Right ventricle myocardium inferior (tissue), 1 donor: ENCODE measurements at regions not wholly inside any gene's neighbourhood (a gene's known extent, or its start where the extent isn't known, plus 50 kb on each side); places are given as distances from the start of the nearest gene placed in this dataset.

Source experiments
- ATAC-seq: fragments of 200-7000 bp; cut with Tn5 transposase; one replicate; pipeline ENCODE4 v1.9.1; 2020; ENCODE audit warnings: mild to moderate bottlenecking, moderate library complexity
- DNase-seq: peaks from one replicate; pipeline ENCODE4 v3.0.0; 2021; ENCODE audit errors: missing footprints
- intact Hi-C: fragments of 100-400 bp; cut with DNase I; formaldehyde crosslinking; loops from one replicate; pipeline ENCODE4 v1.11.0; 2022
- donor health status: DM: no; HTN: yes; CAD: no; lungs with severe emphysema.

DNA sequence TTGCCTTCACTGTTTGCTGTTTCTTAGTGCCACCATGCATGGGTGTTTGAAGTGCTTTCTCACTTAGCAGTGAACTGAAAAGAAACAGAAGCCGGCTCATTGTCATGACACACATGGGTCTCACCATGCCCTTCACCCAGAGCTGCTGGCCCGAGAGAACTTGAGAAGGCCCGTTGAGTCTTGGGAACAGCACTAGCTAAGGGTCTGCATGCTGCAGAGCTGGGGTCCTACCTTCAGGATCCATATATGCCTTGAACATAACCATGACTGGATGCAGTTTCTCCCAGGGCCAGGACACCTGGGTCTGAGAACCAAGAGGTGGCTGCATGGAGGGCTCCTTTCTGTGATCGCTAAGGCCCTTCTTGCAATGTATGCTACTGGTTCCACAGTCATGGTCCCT, 245.5 kb upstream of the HS6ST1 start:
- intact Hi-C loops, result no loop called here
- ATAC-seq, result no peak
- DNase-seq, result no peak

DNA sequence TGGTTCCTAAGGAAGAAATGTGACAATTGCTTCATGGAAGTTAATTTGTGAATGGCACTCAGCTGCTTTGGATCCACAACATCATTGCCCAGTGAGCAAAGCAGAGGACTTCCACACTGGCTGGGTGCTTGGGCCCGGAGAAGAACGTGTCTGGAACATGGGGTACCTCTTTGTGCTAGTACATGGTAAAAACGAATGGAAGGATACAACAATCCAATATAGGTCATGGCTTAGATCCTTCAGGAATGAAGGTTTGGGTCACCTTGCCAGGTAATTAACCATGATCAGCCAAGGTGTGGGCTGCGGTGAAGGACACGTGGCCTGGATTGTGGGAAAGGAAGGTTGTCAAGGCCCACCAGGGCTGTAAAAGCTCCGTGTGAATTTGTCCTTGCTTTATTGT, 245.9 kb upstream of the HS6ST1 start:
- no peak for ATAC-seq
- no peak for DNase-seq
- intact Hi-C loops, result no loop called here

DNA sequence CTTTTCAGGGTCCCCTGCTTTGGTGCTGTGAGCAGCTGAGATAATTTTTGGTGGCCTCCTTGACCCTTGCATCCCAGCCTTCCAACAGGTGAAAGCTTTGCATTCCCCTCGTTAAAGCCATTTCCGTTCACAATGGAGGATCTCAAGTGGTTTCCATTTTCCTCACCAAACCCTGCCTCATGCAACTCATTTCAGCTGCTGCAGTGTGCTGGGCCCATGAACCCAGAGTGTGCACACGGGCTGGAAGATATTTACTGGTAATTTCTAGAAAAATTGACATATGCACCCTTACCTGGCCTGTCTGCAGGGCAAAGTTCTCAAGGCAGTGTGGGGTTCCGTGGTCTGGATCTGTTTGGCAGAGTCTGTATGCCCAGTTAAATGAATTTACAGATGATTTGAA, 246.8 kb upstream of the HS6ST1 start:
- no peak for DNase-seq
- intact Hi-C loops, result no loop called here
- no peak for ATAC-seq

DNA sequence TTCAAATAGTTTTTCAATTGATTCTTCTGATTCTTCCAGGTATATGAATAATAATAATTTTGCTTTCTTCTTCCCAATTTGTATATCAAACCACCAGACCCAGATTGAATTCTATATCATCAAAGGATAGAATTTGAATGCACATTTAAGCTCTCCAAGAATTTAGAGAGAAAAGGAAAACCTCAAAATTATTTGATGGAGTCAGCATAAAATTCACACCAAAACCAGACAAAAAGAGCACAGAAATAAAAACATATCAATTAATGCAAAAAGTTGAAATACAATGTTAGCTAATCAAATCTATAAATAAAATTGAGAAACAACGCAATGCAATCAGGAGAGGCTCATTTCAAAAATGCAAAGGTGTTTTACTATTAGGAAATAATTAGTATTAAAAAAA, 248.0 kb upstream of the HS6ST1 start:
- DNase-seq, result no peak

DNA sequence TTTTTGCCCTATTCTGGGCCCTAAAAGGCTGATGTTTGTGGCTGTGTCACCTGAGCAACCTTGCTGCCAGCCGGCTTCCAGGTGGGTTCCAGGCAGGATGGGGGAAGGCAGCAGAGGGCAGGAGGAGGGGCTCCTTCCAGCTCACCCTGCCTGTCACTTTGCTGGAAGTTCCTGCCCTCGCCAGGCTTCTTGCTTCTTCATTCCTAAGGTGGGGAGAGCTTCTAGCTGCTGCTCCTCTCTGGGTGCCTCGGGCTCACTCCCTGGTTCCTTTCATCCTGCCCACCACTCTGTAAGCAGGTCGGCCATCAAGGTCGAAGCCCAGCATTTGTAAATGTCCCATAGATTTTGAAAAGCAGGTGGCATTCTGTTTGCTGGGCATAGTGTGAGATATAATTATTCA, 249.4 kb upstream of the HS6ST1 start:
- intact Hi-C loops, result no loop called here
- DNase-seq (no peak), ATAC-seq (no peak)

More for the DNA sequence above, 248.0 kb upstream of the HS6ST1 start:
- ATAC-seq, result no peak
- intact Hi-C loops, result no loop called here

DNA sequence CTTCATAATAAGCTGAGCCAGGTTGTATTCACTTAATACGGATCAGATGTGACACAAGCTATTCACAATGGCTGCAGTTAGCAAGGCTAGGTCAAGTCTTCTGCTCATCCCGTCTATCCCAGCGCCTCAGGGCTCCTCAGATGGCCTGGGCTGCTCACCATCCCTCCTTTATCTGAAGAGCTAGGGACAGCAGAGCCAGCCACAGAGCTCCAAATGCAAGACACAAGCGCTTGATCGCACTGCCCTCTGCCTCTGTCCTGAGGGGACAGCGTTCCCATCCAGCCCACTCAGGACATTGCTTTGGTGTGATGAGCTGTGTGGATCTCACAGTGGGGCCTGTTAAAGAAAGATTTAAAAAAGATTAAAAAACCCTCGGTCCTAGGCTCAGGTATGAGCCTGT, 254.4 kb upstream of the HS6ST1 start:
- DNase-seq, result peak; percentile 55
- ATAC-seq, result peak; percentile 64
- intact Hi-C loops, result no loop called here

DNA sequence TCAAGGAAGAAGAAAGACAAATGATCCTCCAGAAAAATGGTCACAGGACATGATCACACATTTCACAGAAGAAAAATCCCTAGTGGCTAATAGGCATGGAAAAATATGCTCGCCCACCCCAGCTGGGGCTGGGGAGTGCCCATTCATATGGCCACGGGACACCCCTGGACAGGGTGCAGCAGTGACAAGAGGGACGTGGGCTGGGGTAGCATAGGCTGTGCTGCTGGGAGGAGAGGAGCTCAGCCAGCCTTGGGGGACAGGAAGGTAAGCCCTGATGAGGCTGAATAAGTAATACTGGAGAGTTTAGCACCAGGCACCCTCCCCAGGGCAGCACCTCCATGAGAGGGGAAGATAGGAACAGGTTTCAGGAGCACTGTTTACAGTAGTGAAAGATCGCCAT, 254.9 kb upstream of the HS6ST1 start:
- intact Hi-C loops, result no loop called here
- DNase-seq (no peak), ATAC-seq (no peak)

DNA sequence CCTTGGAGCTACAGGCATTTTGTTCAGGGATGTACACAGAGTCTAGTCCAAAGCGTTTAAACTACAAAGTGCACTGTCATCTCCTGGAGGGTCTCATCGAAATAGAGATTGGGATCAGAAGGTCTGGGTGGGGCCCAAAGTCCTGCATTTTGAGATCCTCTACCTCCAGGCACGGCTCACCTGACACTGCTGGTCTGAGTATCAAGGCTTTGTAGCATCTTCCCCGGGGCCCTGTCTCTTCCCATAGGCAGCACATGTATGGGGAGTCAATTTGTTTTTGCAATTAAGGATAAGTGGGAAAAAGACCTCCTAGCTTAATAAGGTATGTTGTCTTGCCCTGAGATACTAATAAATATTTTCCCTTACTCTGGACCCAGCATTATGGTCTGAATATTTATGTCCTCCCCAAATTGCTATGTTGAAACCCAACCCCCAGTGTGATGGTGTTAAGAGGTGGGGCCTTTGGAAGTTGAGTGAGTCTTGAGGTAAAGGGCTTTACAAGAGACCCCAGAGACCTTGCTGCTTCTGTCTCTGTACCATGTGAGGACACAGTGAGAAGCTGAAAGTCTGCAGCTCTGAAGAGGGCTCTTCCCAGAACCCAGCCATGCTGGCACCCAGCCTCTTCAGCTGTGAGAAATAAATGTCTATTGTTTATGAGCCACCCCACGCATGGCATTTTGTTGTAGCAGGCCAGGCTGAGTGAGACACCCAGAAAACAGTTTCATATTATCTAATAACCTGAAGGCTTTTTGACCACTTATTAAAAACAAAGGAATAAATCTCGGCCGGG, 258.7 kb upstream of the HS6ST1 start:
- DNase-seq (no peak), ATAC-seq (no peak)
- intact Hi-C loops, result no loop called here

DNA sequence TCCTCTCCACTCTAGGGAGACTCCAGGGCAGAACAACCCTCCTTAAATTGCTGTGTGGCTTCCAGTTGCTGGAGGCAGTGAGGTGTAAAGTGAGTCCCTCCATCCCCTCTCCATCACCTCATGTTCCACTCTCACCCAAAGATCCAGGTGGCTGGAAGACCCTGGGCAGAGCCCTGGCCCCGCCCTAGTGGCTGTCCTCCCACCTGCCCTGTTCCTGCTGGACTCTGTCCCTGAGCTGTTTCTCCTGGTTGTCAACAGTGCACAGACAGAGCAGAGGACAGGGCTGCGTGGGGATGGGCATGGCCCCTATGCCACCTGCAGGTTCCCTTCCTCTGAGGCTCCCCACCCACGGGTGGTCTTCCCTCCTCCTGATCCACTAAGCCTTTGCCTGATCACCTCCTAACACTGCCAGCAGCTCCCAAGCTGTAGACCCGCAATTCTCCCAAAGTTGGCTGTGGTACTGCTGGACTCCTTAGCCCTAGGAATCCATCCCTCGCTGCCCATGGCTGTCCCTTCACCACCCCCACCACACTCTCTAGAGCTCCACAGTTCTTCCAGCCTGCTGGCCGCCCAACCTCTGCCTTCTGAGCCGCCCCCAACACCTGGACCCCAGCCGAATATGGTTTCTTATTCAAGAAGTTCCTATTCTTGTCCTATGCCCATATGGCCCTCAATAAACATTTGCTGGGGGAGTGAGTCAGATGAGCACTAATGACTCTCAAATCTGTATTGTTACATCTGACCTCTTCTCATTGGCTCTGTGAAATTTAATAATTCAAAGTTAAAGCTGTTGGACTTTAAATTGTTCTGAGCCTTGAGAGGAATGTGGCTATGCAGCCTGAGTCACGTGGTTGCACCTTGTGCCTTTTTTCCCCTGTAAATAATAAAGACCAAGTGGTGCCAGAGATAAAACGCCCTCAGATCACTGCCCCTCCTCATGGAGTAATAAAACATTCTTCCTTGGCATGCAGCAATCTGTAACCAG, 260.0 kb upstream of the HS6ST1 start:
- no peak for ATAC-seq

DNA sequence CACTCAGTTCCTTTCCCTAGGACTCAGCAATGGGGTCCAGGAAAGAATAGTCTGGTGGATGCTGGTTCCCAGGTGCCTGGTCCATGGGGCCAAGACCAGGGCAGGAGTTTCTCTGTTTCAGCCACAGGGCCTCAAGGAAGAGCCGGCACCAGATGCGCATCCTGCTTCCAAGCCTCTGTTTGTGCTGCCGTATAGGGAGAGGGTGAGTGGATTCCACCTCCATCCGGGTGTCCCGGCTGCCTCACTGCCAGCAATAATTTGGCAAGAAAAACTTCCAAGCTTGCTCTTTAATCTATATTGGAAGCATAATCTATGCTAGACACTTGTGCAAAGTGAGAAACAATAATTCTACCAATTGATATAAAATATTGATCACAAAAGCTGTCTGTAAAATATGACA, 261.2 kb upstream of the HS6ST1 start:
- intact Hi-C loops, result no loop called here
- ATAC-seq (no peak), DNase-seq (no peak)

More for the DNA sequence above, 260.0 kb upstream of the HS6ST1 start:
- DNase-seq, result no peak
- intact Hi-C loops, result no loop called here

DNA sequence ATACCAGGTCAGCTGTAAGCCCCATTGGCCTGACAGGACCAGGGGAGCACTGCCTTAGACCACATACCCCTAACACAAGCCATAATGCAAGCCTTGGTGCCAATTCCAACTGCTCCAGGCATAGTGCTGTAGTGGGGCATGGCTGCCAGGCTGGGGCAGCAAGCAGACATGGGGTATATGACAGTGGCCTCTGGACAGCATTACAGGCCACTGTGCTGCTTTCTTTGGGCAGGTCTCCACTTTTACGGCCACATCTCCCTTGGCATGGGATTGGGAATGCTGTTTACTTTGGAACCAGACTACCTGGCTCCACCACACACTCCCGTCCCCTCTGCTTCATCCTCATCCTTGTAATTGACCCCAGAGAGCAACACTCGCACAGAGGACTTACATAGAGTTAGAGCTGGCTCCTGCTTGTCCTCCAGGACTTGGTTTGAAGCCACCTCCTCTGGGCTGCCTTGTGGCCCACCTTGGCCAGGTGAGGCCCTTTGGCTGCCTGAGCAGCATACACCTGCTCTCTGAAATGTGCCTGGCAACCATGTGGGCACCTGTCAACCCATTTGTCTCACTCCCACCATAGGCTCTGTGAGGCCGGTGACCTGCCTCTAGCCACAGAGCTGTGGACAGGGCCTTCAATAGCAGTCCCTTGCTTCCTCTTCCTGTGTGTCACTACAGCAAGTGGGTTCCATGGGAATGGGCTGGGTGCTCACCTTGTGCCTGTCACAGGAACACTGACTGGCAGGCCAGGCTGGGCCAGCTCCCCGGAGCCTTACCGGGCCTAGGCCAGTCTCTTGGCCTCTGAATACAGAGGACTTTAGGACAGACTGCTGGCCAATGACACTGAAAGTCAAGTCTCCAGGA, 262.6 kb upstream of the HS6ST1 start:
- DNase-seq (peak; percentile 37), ATAC-seq (no peak)
- intact Hi-C loops, result no loop called here

DNA sequence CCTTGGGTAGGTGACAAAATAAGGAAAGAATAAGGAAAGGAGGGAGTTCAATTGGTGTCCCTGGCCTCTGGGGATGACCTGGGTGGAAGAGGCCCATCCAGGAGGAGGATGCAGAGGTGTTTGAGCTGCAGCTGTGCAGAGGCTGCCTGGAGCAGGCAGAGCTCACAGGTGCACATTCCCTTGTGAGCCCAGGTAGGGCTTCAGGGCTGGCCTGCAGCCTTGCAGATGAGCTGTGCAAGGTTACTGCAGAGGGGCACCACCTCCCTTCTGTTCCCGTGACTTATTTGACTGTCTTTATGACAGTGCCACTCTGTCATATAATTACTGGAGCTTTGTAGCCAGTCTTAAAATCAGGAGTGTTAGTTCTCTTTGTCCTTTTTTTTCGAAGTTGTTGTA, 263.2 kb upstream of the HS6ST1 start:
- no peak for DNase-seq
- no peak for ATAC-seq
- intact Hi-C loops, result no loop called here

DNA sequence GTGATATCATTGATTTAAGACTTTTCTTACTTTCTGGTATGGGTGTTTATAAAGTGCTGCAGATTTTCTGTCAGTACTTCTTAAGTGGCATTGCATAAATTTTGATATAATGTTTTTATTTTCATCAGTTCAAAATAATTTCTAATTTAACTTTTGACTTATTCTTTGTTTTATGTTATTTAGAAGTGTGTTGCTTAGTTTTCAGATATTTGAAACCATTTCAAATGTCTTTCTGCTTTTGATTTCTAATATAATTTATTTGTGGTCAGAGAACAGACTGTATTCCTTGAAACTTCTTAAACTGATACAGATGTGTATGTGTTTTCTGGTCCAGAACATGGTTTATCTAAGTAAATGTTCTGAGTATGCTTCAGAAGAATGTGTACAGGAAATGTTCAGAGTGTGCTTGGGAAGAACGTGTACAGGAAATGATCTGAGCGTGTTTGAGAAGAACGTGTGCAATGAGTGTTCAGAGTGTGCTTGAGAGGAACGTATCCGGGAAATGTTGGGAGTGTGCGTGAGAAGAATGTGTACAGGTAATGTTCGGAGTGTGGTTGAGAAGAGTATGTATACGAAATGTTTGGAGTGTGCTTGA, 265.7 kb upstream of the HS6ST1 start:
- ATAC-seq (no peak), DNase-seq (no peak)
- intact Hi-C loops, result no loop called here

DNA sequence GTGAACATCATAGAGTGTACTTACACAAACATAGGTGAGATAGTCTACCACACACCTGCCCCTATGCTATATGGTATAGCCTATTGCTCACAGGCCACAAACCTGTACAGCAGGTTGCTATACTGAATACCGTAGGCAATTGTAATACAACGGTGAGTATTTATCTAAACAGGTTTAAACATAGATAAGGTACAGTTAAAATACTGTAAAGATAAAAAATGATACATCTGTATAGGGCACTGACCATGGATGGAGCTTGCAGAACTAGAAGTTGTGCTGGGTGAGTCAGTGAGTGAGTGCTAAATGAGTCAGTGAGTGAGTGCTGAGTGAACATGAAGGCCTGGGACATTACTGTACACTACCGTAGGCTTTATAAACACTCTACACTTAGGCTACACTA, 267.0 kb upstream of the HS6ST1 start:
- intact Hi-C loops, result no loop called here
- ATAC-seq, result no peak
- DNase-seq, result no peak

DNA sequence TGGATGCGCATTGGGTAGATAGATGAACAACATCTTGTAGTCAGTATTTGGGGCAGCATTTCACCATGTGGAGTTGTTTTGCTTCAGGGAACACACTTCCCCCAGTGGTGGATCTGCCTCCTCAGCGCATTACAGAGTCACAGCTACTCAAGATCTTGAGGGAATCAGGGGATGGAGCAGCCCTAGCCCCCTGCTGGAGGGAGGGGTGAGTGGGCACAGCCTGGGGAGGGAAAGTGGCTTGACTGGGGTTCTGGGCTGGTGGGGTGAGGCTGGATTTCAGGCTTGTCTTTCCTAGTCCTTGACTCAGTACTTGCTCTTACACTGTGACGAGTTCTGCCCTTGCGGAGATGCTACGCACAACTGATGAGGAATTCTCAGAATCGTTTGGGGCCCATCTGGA, 271.0 kb upstream of the HS6ST1 start:
- ATAC-seq, result no peak
- intact Hi-C loops, result no loop called here
- no peak for DNase-seq

DNA sequence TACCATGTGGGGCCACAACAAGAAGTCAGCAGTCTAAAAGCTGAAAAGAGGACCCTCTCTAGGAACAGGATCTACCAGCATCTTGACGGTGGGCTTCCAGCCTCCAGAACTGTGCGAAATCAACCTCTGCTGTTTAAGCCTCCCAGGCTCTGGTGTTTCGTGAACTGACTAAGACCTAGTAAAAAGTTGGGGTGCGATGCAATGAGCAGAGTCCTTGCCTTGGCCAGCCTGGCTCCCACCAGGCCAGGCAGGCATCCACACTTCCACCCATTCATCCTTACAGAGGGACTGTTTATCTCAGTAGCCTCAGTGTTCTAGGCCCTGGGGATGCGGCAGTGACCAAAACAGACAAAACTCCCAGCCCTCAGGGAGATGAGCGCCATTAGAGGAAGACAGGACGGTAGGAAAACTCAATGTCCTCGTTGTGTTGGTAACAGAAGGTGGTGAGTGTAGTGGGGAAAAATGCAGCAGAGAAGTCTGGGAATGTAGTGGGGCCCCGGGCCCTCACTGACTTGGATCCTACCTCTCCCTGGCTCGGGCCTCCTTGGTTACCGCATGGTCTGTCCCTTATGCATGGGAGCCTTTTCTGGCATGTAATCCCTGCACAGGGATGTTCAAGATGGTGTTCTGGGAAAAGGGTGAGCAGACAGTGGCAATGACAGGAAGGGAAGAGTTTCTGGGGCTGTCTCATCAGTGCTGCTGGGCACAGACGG, 271.8 kb upstream of the HS6ST1 start:
- ATAC-seq (no peak), DNase-seq (no peak)
- intact Hi-C loops, result no loop called here

DNA sequence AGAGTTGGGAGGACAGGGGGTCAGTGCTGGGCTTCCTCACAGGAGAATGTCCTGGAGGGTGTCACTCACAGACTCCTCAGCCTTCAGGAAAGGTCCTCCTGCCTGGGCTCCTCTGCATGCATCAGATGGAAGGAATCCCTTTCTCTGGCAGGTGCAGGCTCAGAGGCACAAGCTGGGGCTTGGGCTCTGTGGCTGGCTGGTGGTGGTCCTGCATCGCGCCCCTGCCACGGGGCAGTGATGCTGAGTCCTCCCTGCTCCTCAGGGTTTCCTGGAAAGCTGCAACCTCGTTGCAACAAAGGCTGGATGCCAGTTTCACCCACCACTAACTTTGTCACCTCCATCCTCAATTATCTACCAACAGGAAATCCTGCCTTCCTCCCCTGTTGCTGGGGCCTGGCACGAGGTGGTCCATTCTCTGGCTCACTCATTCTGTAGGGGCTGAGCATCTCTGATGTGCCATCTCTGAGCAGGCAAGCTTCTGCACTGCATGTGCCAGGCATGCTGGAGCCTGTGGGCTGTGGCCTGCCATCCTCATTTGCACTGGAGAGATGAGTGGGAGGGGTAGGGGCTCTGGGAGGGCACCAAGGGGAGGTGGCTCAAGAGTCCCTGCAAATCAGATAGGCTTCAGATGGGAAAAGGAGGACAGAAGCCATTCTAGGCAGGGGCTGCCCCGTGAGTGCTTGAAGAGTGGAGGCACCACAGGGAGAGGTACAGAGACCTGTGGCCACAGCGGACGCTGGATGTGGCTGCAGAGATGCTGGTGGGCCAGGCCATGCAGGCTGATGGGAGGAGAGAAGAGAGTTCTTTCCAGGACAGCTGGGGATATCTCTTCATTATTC, 272.6 kb upstream of the HS6ST1 start:
- ATAC-seq (no peak), DNase-seq (no peak)
- intact Hi-C loops, result no loop called here
